IPS-15b (cell line): ENCODE measurements at regions not wholly inside any gene's neighbourhood (a gene's known extent, or its start where the extent isn't known, plus 50 kb on each side); places are given as distances from the start of the nearest gene placed in this dataset.

Experiments used
- H3K27me3 ChIP-seq: one replicate; pipeline ENCODE4 v1.6.1; 2013; ENCODE audit warnings: low read length; ENCODE audit not compliant: control insufficient read depth, insufficient read depth
- H3K36me3 ChIP-seq: one replicate; pipeline ENCODE4 v1.6.1; 2013; ENCODE audit warnings: low read length; ENCODE audit not compliant: control insufficient read depth, insufficient read depth
- H3K4me1 ChIP-seq: one replicate; pipeline ENCODE4 v1.6.1; 2013; ENCODE audit warnings: mild to moderate bottlenecking, low read length; ENCODE audit not compliant: control insufficient read depth, insufficient read depth
- H3K4me3 ChIP-seq: one replicate; pipeline ENCODE4 v1.5.1; 2013; ENCODE audit warnings: low read depth, low read length
- H3K9ac ChIP-seq: one replicate; pipeline ENCODE4 v1.6.1; 2013; ENCODE audit warnings: low read depth, mild to moderate bottlenecking, low read length
- H3K9me3 ChIP-seq: one replicate; pipeline ENCODE4 v1.6.1; 2013; ENCODE audit warnings: mild to moderate bottlenecking, low read length; ENCODE audit not compliant: control insufficient read depth, insufficient read depth

DNA sequence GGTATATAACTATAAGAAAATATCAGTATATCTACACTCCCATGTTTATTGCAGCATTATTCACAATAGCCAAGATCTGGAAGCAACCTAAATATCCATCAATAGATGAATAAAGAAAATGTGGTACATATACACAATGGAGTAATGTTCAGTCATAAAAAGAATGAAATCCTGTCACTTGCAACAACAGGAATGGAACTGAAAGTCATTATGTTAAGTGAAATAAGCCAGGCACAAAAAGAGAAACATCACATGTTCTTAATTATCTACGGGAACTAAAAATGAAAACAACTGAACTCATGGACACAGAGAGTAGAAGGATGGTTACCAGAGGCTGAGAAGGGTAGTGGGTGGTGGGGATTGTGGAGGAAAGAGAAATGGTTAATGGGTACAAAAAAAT lies 665.2 kb downstream of the TBC1D4 start:
- Histone ChIP-seq H3K36me3 (no peaks in the 10 kb centered on the region), H3K9me3 (no peaks in the 10 kb centered on the region), H3K4me3 (no peak overlapping the region), H3K27me3 (no peaks in the 10 kb centered on the region), H3K9ac (no peak overlapping the region), H3K4me1 (no peaks in the 10 kb centered on the region)

DNA sequence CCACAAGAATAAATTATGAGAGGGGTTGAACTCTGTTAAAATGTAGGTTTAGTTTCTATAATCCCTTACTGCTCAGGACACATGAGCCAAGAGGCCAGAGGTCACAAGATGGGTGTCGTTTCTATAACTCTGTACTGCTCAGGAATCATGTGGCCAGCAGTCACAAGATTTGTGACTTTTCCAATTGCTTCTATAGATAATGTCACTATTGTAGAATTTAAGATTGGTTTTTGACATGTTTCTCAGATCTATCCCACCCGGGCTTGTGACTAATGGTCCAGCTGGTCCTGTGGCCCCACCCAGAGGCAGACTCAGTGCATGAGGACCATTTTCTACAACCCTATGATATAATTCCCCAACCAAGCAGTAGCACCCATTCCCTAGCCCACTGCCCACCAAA lies 662.0 kb upstream of the KLF12 start:
- no peaks in the 10 kb centered on the region for H3K4me1 ChIP-seq
- no peaks in the 10 kb centered on the region for H3K36me3 ChIP-seq
- no peak overlapping the region for H3K4me3 ChIP-seq
- H3K9me3 ChIP-seq: no peaks in the 10 kb centered on the region
- H3K27me3 ChIP-seq: no peaks in the 10 kb centered on the region
- no peak overlapping the region for H3K9ac ChIP-seq

DNA sequence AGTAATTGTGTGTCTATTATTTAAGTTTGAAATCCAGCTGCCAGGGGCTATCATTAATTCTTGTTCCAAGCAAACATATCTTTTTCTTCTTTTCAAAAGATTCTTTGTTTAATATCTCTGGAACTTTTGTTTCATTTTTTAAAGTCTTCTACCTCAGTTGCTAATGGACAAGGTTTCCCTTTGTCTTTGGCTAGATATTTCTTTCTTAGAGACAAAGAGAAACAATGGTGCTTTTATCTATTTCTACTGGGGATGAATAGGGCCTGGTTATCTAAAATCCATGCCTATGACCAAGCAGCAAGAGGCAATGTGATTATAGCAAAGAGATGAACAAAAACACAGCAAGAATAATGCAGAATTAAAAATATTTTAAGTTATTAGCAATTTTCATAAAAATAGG lies 661.3 kb upstream of the KLF12 start:
- no peaks in the 10 kb centered on the region for H3K9me3 ChIP-seq
- no peaks in the 10 kb centered on the region for H3K36me3 ChIP-seq
- H3K4me3 ChIP-seq: no peak overlapping the region
- H3K9ac ChIP-seq: no peak overlapping the region
- H3K4me1 ChIP-seq: no peaks in the 10 kb centered on the region
- no peaks in the 10 kb centered on the region for H3K27me3 ChIP-seq

DNA sequence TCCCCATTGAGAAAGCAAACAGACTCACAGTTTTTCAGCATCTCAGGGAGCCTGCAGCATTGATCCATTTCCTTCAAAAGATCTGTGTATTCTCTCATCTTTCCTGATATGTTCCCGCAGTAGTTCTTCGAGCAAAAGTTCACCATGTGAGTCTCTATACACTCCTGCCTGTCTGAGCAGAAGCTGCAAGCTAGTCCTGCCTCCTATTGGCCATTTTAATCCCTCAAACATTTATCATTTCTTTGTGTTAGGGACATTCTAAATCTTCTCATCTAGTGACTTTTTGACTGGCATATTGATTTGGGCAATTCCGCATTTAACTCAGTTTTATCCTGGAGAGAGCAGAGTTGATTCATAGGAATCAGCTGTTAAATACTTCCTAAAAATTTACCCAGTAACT lies 660.4 kb upstream of the KLF12 start:
- Histone ChIP-seq H3K4me3 (no peak overlapping the region), H3K27me3 (no peaks in the 10 kb centered on the region), H3K9me3 (no peaks in the 10 kb centered on the region), H3K9ac (no peak overlapping the region), H3K36me3 (no peaks in the 10 kb centered on the region), H3K4me1 (no peaks in the 10 kb centered on the region)

DNA sequence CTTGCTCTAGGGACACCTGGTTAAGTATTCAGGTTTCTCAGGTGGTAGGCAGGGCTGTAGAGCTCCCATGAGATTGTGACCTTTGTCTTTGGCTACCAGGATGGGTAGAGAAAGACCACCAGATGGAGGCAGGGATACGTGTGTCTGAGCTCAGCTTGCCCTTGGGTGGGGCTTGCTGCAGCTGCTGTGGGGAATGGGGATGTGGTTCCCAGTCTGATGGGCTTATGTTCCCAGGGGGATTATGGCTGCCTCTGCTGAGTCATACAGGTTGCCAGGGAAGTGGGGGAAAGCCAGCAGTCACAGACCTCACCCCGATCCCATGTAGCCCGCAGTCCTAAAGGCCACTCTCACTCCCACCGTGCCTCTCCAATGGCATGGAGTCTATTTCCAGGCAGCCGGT lies 659.9 kb upstream of the KLF12 start:
- H3K36me3 ChIP-seq: no peaks in the 10 kb centered on the region
- H3K9ac ChIP-seq: no peak overlapping the region
- no peak overlapping the region for H3K4me3 ChIP-seq
- no peaks in the 10 kb centered on the region for H3K4me1 ChIP-seq
- no peaks in the 10 kb centered on the region for H3K27me3 ChIP-seq
- no peaks in the 10 kb centered on the region for H3K9me3 ChIP-seq

DNA sequence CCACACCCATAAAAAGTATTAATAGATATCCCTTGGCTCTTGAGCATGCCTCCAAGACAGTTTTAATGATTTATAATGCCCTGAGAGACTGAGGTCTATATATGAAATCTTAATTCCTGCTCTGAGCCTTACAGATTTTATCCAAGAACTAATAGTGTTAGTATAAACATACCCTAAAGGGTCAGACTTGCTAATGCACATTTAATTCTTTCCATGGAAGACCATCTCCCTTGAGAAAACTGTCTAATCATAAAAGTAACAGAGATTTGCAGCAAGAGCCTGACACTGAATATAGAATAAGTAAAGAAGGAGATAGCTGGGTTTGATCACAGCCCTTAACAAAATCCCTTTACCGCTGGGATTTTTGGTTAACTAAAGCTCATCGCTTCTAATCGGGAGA lies 650.8 kb upstream of the KLF12 start:
- Histone ChIP-seq H3K4me1 (no peaks in the 10 kb centered on the region), H3K36me3 (no peaks in the 10 kb centered on the region), H3K9me3 (no peaks in the 10 kb centered on the region), H3K9ac (no peak overlapping the region), H3K27me3 (no peaks in the 10 kb centered on the region), H3K4me3 (no peak overlapping the region)

DNA sequence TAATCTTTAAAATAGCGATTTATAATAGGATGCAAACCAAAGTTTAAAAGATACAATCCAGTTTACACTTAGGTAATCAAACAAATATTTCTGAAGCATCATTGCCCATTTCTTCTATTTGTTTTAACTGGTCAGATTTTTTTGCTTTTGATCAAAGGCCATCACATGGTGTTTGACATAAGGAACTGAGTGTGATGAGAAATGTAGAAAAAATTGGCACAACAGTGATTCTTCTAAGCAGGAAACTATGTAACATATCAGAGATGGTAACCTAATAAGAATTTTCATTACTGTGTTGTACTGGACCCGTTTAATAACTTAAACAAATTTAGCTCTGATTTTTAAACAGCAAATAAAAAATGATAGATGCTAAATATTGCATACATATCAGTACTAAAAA lies 644.7 kb upstream of the KLF12 start:
- Histone ChIP-seq H3K4me3 (no peak overlapping the region), H3K4me1 (peaks cover 4% of the 10 kb centered on the region), H3K9ac (no peak overlapping the region), H3K9me3 (no peaks in the 10 kb centered on the region), H3K36me3 (no peaks in the 10 kb centered on the region), H3K27me3 (no peaks in the 10 kb centered on the region)

DNA sequence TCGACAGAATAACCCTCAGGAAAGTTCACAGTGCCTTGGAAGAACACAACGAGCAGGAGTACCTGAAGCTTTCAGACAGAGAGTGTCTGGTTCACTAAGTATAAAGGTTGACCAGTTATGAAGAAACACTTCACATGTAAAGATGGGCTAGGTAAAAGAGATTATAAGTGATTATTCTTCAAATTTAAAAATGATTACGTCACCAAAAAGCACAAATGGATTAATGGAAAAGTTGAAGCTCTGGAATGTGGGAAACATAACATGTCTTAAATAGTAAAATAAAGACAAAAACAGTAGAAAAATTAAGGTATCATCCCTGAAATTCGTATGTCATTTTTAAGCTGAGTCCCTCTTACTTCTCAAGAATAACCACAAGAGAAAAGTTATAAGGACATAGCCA lies 643.9 kb upstream of the KLF12 start:
- Histone ChIP-seq H3K9ac (no peak overlapping the region), H3K36me3 (no peaks in the 10 kb centered on the region), H3K4me3 (no peak overlapping the region), H3K4me1 (peaks cover 4% of the 10 kb centered on the region), H3K27me3 (no peaks in the 10 kb centered on the region), H3K9me3 (no peaks in the 10 kb centered on the region)

DNA sequence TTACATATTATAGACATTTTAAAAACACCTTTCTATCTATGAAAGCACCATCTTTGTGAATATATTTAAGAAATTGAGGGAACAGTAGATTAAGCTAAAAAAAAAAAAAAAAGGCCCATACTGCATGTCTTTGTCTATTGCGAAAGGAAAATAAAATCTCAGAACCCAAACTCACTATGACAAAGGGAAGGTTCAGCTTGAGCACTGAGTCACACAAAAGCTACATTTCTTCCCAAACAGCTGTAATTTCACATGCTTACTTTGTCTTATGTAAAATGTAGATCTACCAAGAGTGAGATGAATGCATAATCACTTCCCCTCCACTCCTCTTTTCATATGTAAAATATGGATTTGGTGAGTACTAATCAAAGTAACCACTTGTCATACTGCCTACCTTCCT lies 640.1 kb upstream of the KLF12 start:
- Histone ChIP-seq H3K4me3 (no peak overlapping the region), H3K4me1 (peaks cover 4% of the 10 kb centered on the region), H3K9ac (no peak overlapping the region), H3K36me3 (no peaks in the 10 kb centered on the region), H3K9me3 (no peaks in the 10 kb centered on the region), H3K27me3 (no peaks in the 10 kb centered on the region)

DNA sequence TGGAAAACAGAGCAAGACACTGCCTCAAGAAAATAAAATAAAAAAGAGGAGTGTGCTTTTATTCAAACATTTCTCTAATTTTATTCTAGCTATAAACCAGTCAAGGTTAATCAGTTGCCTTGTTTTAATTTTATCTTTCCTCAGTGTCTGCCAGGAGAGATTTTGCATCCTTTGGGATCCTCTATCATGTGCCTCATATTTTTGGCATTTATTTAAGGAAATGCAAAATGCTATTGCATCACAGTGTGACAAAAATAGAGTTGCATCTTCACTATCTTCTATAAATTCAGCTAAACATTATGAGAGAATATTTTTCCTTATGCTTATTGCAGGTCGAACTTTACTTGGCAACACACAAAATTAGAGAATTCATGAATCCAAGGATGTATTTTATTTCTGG lies 639.0 kb upstream of the KLF12 start:
- no peaks in the 10 kb centered on the region for H3K36me3 ChIP-seq
- H3K9ac ChIP-seq: no peak overlapping the region
- no peaks in the 10 kb centered on the region for H3K27me3 ChIP-seq
- H3K9me3 ChIP-seq: no peaks in the 10 kb centered on the region
- H3K4me1 ChIP-seq: peaks cover 4% of the 10 kb centered on the region
- H3K4me3 ChIP-seq: no peak overlapping the region

DNA sequence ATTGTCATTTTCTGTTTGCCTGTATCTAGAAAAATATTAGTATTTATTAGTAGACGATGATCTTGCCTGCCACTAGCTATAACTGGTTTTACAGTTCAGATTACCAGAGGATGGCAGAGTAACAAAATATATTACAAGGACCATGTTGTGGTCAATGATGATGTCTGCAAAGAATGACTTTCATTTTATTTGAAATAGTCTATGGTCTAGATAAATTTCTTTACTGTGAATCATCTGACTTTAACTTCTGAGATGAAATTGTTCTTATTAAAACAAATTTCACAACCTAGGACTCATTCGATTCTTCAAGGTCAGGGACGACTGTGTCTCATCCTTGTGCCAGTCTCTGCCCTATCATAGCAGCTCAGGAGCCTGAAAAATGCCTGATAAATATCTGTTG lies 637.8 kb upstream of the KLF12 start:
- Histone ChIP-seq H3K9me3 (no peaks in the 10 kb centered on the region), H3K36me3 (no peaks in the 10 kb centered on the region), H3K4me3 (no peak overlapping the region), H3K9ac (no peak overlapping the region), H3K4me1 (peaks cover 4% of the 10 kb centered on the region), H3K27me3 (no peaks in the 10 kb centered on the region)

DNA sequence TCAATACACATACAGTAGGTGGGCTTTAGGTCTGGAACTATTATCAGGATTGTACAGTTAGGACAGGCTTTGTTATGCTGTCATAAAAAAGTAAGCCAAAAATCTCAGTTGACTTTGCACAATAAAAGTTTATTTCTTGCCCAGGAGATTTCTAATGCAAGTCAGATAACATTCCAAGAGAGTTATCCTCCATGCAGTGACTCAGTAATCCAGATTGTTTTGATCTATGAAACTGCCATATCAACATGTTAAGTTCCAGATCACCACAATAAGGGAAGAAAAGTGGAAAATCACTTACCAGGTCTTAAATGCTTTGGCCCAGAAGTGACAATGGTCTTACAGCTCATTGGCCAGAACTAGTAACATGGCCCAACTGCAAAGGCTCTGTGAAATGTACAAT lies 636.2 kb upstream of the KLF12 start:
- Histone ChIP-seq H3K36me3 (no peaks in the 10 kb centered on the region), H3K27me3 (no peaks in the 10 kb centered on the region), H3K9ac (no peak overlapping the region), H3K4me3 (no peak overlapping the region), H3K9me3 (no peaks in the 10 kb centered on the region), H3K4me1 (peaks cover 4% of the 10 kb centered on the region)

DNA sequence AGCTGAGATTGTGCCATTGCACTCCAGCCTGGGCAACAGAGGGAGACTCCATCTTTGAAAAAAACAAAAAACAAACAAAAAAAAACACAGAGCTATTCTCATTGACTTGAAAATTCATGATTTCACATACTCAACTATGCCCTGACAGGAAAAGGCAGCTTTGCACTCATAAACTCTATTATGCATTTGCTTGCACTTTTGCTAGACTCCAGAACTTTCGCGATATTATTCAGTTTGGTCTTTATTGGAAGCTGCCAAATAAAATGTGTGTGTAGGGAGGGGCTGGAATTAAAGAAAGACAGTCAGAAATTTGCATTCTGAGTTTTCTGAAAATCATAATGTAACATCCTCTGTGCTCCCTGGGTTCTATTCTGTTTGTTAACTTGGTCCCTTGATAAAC lies 635.1 kb upstream of the KLF12 start:
- H3K27me3 ChIP-seq: no peaks in the 10 kb centered on the region
- H3K4me1 ChIP-seq: peaks cover 2% of the 10 kb centered on the region

More for the DNA sequence above, 635.1 kb upstream of the KLF12 start:
- no peak overlapping the region for H3K4me3 ChIP-seq
- no peak overlapping the region for H3K9ac ChIP-seq
- H3K9me3 ChIP-seq: no peaks in the 10 kb centered on the region
- H3K36me3 ChIP-seq: no peaks in the 10 kb centered on the region
